Lower lobe of right lung (tissue), 2 donors: ENCODE measurements at regions not wholly inside any gene's neighbourhood (a gene's known extent, or its start where the extent isn't known, plus 50 kb on each side); places are given as distances from the start of the nearest gene placed in this dataset.

ENCODE experiments used
- ATAC-seq, 2 donors: fragments of 200-7000 bp; cut with Tn5 transposase; one replicate each; pipeline ENCODE4 v1.9.1; 2020 to 2022; ENCODE audit warnings: mild to moderate bottlenecking in 2 of 2, moderate library complexity in 2 of 2
- DNase-seq: peaks from one replicate; pipeline ENCODE4 v3.0.0-alpha.2; 2020
- H3K27ac ChIP-seq: fragments of 200-600 bp; one replicate; pipeline ENCODE4 v1.8.0; 2022
- H3K27me3 ChIP-seq: fragments of 200-600 bp; one replicate; pipeline ENCODE4 v1.8.0; 2022; ENCODE audit warnings: low read depth
- H3K36me3 ChIP-seq: fragments of 200-600 bp; one replicate; pipeline ENCODE4 v1.8.0; 2022; ENCODE audit warnings: mild to moderate bottlenecking
- H3K4me1 ChIP-seq: fragments of 200-600 bp; one replicate; pipeline ENCODE4 v1.8.0; 2022
- H3K4me3 ChIP-seq: fragments of 200-600 bp; one replicate; pipeline ENCODE4 v1.8.0; 2022; ENCODE audit warnings: mild to moderate bottlenecking
- H3K9me3 ChIP-seq: fragments of 200-600 bp; one replicate; pipeline ENCODE4 v1.8.0; 2022
- CTCF ChIP-seq: fragments of 200-600 bp; IDR thresholded peaks from one replicate; pipeline ENCODE4 v1.8.0; 2022; ENCODE audit warnings: antibody characterized with exemption, mild to moderate bottlenecking
- intact Hi-C: fragments of 100-400 bp; cut with DNase I; formaldehyde crosslinking; loops from one replicate; pipeline ENCODE4 v1.11.0; 2022
- donor health status: DM: no; HTN: yes; CAD: no; lungs with severe emphysema.

- no peak for DNase-seq
- Histone ChIP-seq H3K27ac (no peak overlapping the region), H3K4me1 (no peaks in the 10 kb centered on the region), H3K4me3 (no peak overlapping the region), H3K9me3 (no peaks in the 10 kb centered on the region), H3K27me3 (no peaks in the 10 kb centered on the region), H3K36me3 (no peaks in the 10 kb centered on the region)
- ATAC-seq = no peak
- intact Hi-C loops = no loop called here
- TF ChIP-seq CTCF = no peak
Measured at GRCh38 chr5:74192606-74193299, 447.8 kb downstream of the ENC1 start.

GRCh38 chr5:74188351-74189105 lies 452.0 kb downstream of the ENC1 start:
- DNase-seq (no peak), ATAC-seq (no peak)
- H3K27me3 ChIP-seq = no peaks in the 10 kb centered on the region
- no peak overlapping the region for H3K27ac ChIP-seq
- no peaks in the 10 kb centered on the region for H3K36me3 ChIP-seq
- TF ChIP-seq CTCF = no peak
- intact Hi-C loops = no loop called here
- H3K4me3 ChIP-seq = no peak overlapping the region
- H3K4me1 ChIP-seq = no peaks in the 10 kb centered on the region
- no peaks in the 10 kb centered on the region for H3K9me3 ChIP-seq

- no peak for TF ChIP-seq CTCF
- Histone ChIP-seq H3K36me3 (no peaks in the 10 kb centered on the region), H3K27me3 (no peaks in the 10 kb centered on the region), H3K9me3 (no peaks in the 10 kb centered on the region), H3K27ac (no peak overlapping the region), H3K4me1 (no peaks in the 10 kb centered on the region), H3K4me3 (no peak overlapping the region)
- intact Hi-C loops = no loop called here
- ATAC-seq (no peak), DNase-seq (no peak)
Measured at GRCh38 chr5:74187757-74188156, 452.8 kb downstream of the ENC1 start.

GRCh38 chr5:74186356-74187315 lies 453.9 kb downstream of the ENC1 start:
- no peak for ATAC-seq
- Histone ChIP-seq H3K4me3 (no peak overlapping the region), H3K27me3 (no peaks in the 10 kb centered on the region), H3K4me1 (no peaks in the 10 kb centered on the region), H3K9me3 (no peaks in the 10 kb centered on the region), H3K27ac (no peak overlapping the region), H3K36me3 (no peaks in the 10 kb centered on the region)
- no peak for DNase-seq
- TF ChIP-seq CTCF = no peak
- intact Hi-C loops = no loop called here

- Histone ChIP-seq H3K27me3 (no peaks in the 10 kb centered on the region), H3K9me3 (no peaks in the 10 kb centered on the region), H3K36me3 (no peaks in the 10 kb centered on the region), H3K27ac (no peak overlapping the region), H3K4me3 (no peak overlapping the region), H3K4me1 (no peaks in the 10 kb centered on the region)
- ATAC-seq = no peak
- intact Hi-C loops = no loop called here
- no peak for TF ChIP-seq CTCF
- DNase-seq = no peak
Measured at GRCh38 chr5:74185599-74185998, 454.9 kb downstream of the ENC1 start.
